Hindlimb muscle (tissue), 1 donor: ENCODE measurements at regions not wholly inside any gene's neighbourhood (a gene's known extent, or its start where the extent isn't known, plus 50 kb on each side); places are given as distances from the start of the nearest gene placed in this dataset.
A peak's percentile ranks its signal among the peaks of the same experiment; 100 is the strongest.

ENCODE experiments used
- DNase-seq: peaks from one replicate; pipeline ENCODE4 v3.0.0-alpha.2; 2013

GRCh38 chr2:129864719-129865118 lies 114.7 kb upstream of the RAB6C start:
- DNase-seq, result no peak

GRCh38 chr2:129865976-129866375 lies 113.5 kb upstream of the RAB6C start:
- no peak for DNase-seq

- no peak for DNase-seq
Measured at GRCh38 chr2:129866391-129866790, 113.1 kb upstream of the RAB6C start.

GRCh38 chr2:129868151-129868550 lies 111.3 kb upstream of the RAB6C start:
- DNase-seq, result no peak

- no peak for DNase-seq
Measured at GRCh38 chr2:129870685-129871241, 108.7 kb upstream of the RAB6C start.

GRCh38 chr2:129872446-129872845 lies 107.0 kb upstream of the RAB6C start:
- no peak for DNase-seq

- no peak for DNase-seq
Measured at GRCh38 chr2:129876541-129876940, 102.9 kb upstream of the RAB6C start.

GRCh38 chr2:129877289-129877741 lies 102.2 kb upstream of the RAB6C start:
- peak; percentile 95 for DNase-seq

- peak; percentile 71 for DNase-seq
Measured at GRCh38 chr2:129877795-129878775, 101.4 kb upstream of the RAB6C start.

GRCh38 chr2:129879614-129880180 lies 99.8 kb upstream of the RAB6C start:
- no peak for DNase-seq

GRCh38 chr2:129880309-129880708 lies 99.2 kb upstream of the RAB6C start:
- DNase-seq, result no peak

- DNase-seq, result no peak
Measured at GRCh38 chr2:129880971-129881370, 98.5 kb upstream of the RAB6C start.

GRCh38 chr2:129881786-129882396 lies 97.6 kb upstream of the RAB6C start:
- no peak for DNase-seq

GRCh38 chr2:129882476-129882875 lies 97.0 kb upstream of the RAB6C start:
- DNase-seq, result no peak

GRCh38 chr2:129883121-129883520 lies 96.3 kb upstream of the RAB6C start:
- no peak for DNase-seq

GRCh38 chr2:129884221-129884786 lies 95.2 kb upstream of the RAB6C start:
- DNase-seq, result no peak

- DNase-seq, result no peak
Measured at GRCh38 chr2:129885735-129886134, 93.7 kb upstream of the RAB6C start.

- DNase-seq, result no peak
Measured at GRCh38 chr2:129887688-129888266, 91.7 kb upstream of the RAB6C start.

- no peak for DNase-seq
Measured at GRCh38 chr2:129888461-129888860, 91.0 kb upstream of the RAB6C start.

- DNase-seq, result no peak
Measured at GRCh38 chr2:129888896-129889295, 90.6 kb upstream of the RAB6C start.

- DNase-seq, result no peak
Measured at GRCh38 chr2:129891341-129892320, 87.8 kb upstream of the RAB6C start.
